Lower leg skin (tissue), 3 donors: ENCODE measurements at regions not wholly inside any gene's neighbourhood (a gene's known extent, or its start where the extent isn't known, plus 50 kb on each side); places are given as distances from the start of the nearest gene placed in this dataset.
"Not testable (repeated sequence)": the region's sequence is repeated elsewhere in the genome, so short reads cannot be mapped to it uniquely, and the experiment has no call there.

Experiments used
- POLR2A ChIP-seq, 2 donors: fragments of 450-650 bp; IDR thresholded peaks; one replicate each; pipeline ENCODE4 v1.6.1; 2016 to 2017; ENCODE audit warnings: antibody characterized with exemption in 2 of 2, mild to moderate bottlenecking in 1 of 2, moderate library complexity in 1 of 2
- TF ChIP-seq, protein P1 (sequence below), 3 donors: fragments of 450-650 bp; IDR thresholded peaks; one replicate each; pipeline ENCODE4 v1.5.1; 2016; ENCODE audit warnings: antibody characterized with exemption in 3 of 3, mild to moderate bottlenecking in 3 of 3, moderate library complexity in 2 of 3

- TF ChIP-seq POLR2A (IDR thresholded peaks at IDR 0.05): not testable (repeated sequence)
- TF ChIP-seq, protein P1, sequence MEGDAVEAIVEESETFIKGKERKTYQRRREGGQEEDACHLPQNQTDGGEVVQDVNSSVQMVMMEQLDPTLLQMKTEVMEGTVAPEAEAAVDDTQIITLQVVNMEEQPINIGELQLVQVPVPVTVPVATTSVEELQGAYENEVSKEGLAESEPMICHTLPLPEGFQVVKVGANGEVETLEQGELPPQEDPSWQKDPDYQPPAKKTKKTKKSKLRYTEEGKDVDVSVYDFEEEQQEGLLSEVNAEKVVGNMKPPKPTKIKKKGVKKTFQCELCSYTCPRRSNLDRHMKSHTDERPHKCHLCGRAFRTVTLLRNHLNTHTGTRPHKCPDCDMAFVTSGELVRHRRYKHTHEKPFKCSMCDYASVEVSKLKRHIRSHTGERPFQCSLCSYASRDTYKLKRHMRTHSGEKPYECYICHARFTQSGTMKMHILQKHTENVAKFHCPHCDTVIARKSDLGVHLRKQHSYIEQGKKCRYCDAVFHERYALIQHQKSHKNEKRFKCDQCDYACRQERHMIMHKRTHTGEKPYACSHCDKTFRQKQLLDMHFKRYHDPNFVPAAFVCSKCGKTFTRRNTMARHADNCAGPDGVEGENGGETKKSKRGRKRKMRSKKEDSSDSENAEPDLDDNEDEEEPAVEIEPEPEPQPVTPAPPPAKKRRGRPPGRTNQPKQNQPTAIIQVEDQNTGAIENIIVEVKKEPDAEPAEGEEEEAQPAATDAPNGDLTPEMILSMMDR (IDR thresholded peaks at IDR 0.05): not testable (repeated sequence)
Observed at GRCh38 chr17:64798961-64799360, 120.3 kb downstream of the LRRC37A3 start.
